ENCODE measurements at regions not wholly inside any gene's neighbourhood (a gene's known extent, or its start where the extent isn't known, plus 50 kb on each side); places are given as distances from the start of the nearest gene placed in this dataset.

- Histone ChIP-seq H2AFZ (ENCODE audit: low read length) (no peak overlapping the region), H3K4me2 (ENCODE audit: low read length) (no peak overlapping the region), H3K27ac (ENCODE audit: low read depth, low read length, poor library complexity, severe bottlenecking) (no peak overlapping the region), H3K4me3 (ENCODE audit: low read depth, low read length, poor library complexity, severe bottlenecking) (no peak overlapping the region), H3K4me1 (ENCODE audit: insufficient read depth, low read length, poor library complexity, severe bottlenecking) (no peaks in the 10 kb centered on the region), H3K9me3 (ENCODE audit: low read length) (no peaks in the 10 kb centered on the region), H4K20me1 (ENCODE audit: insufficient read depth, low read length) (no peaks in the 10 kb centered on the region), H3K36me3 (ENCODE audit: insufficient read depth, low read length) (no peaks in the 10 kb centered on the region), H3K79me2 (ENCODE audit: insufficient read depth, low read depth, low read length) (no peaks in the 10 kb centered on the region), H3K9me2 (ENCODE audit: insufficient read depth, low read length) (no peaks in the 10 kb centered on the region)
- no peak for DNase-seq (ENCODE audit: low spot score)
- no peak for TF ChIP-seq EZH2phosphoT487 (IDR thresholded peaks at IDR 0.05; ENCODE audit: borderline replicate concordance, low read depth, low read length)
- no peak for TF ChIP-seq CTCF (conservative IDR thresholded peaks at IDR 0.05; ENCODE audit: low read length)
- no TSS peak for BruUV-seq (replicated peaks)
- ChIA-PET POLR2A (no interaction called here), CTCF (ENCODE audit: unreplicated experiment) (no interaction called here)
- intact Hi-C loops (cut with micrococcal nuclease; ENCODE audit: unreplicated experiment), result no loop called here
These were observed 56.3 kb downstream of the SLC24A2 start for GRCh38 chr9:19732441-19732951.

- no TSS peak for BruUV-seq (replicated peaks)
- Histone ChIP-seq H3K9me3 (ENCODE audit: low read length) (no peaks in the 10 kb centered on the region), H3K4me2 (ENCODE audit: low read length) (no peak overlapping the region), H3K79me2 (ENCODE audit: insufficient read depth, low read depth, low read length) (no peaks in the 10 kb centered on the region), H2AFZ (ENCODE audit: low read length) (no peak overlapping the region), H3K9me2 (ENCODE audit: insufficient read depth, low read length) (no peaks in the 10 kb centered on the region), H3K4me3 (ENCODE audit: low read depth, low read length, poor library complexity, severe bottlenecking) (no peak overlapping the region), H3K4me1 (ENCODE audit: insufficient read depth, low read length, poor library complexity, severe bottlenecking) (no peaks in the 10 kb centered on the region), H4K20me1 (ENCODE audit: insufficient read depth, low read length) (no peaks in the 10 kb centered on the region), H3K36me3 (ENCODE audit: insufficient read depth, low read length) (no peaks in the 10 kb centered on the region), H3K27ac (ENCODE audit: low read depth, low read length, poor library complexity, severe bottlenecking) (no peak overlapping the region)
- TF ChIP-seq EZH2phosphoT487 (IDR thresholded peaks at IDR 0.05; ENCODE audit: borderline replicate concordance, low read depth, low read length), result no peak
- no peak for TF ChIP-seq CTCF (conservative IDR thresholded peaks at IDR 0.05; ENCODE audit: low read length)
- intact Hi-C loops (cut with micrococcal nuclease; ENCODE audit: unreplicated experiment), result no loop called here
- CTCF ChIA-PET (ENCODE audit: unreplicated experiment), result no interaction called here
- POLR2A ChIA-PET, result interaction anchor here (0.7 kb wide), 2 partner anchors 30 to 112 kb away, joined by 5 to 6 read pairs; no protein-coding TSS in a partner anchor
- no peak for DNase-seq (ENCODE audit: low spot score)
These were observed 60.7 kb downstream of the SLC24A2 start for GRCh38 chr9:19728101-19728500.

GRCh38 chr9:19725970-19726369 lies 62.9 kb downstream of the SLC24A2 start:
- Histone ChIP-seq H3K79me2 (ENCODE audit: insufficient read depth, low read depth, low read length) (no peaks in the 10 kb centered on the region), H3K4me1 (ENCODE audit: insufficient read depth, low read length, poor library complexity, severe bottlenecking) (no peaks in the 10 kb centered on the region), H3K9me2 (ENCODE audit: insufficient read depth, low read length) (no peaks in the 10 kb centered on the region), H4K20me1 (ENCODE audit: insufficient read depth, low read length) (no peaks in the 10 kb centered on the region), H3K36me3 (ENCODE audit: insufficient read depth, low read length) (no peaks in the 10 kb centered on the region), H3K27ac (ENCODE audit: low read depth, low read length, poor library complexity, severe bottlenecking) (no peak overlapping the region), H3K4me3 (ENCODE audit: low read depth, low read length, poor library complexity, severe bottlenecking) (no peak overlapping the region), H3K9me3 (ENCODE audit: low read length) (no peaks in the 10 kb centered on the region), H2AFZ (ENCODE audit: low read length) (no peak overlapping the region), H3K4me2 (ENCODE audit: low read length) (no peak overlapping the region)
- ChIA-PET POLR2A (no interaction called here), CTCF (ENCODE audit: unreplicated experiment) (no interaction called here)
- intact Hi-C loops (cut with micrococcal nuclease; ENCODE audit: unreplicated experiment), result no loop called here
- no TSS peak for BruUV-seq (replicated peaks)
- TF ChIP-seq EZH2phosphoT487 (IDR thresholded peaks at IDR 0.05; ENCODE audit: borderline replicate concordance, low read depth, low read length) (no peak), CTCF (conservative IDR thresholded peaks at IDR 0.05; ENCODE audit: low read length) (no peak)
- DNase-seq (ENCODE audit: low spot score), result no peak

All from OCI-LY7 (cell line).